Keratinocyte (primary cell): ENCODE measurements at regions not wholly inside any gene's neighbourhood (a gene's known extent, or its start where the extent isn't known, plus 50 kb on each side); places are given as distances from the start of the nearest gene placed in this dataset.

Experiments used
- DNase-seq: peaks from one replicate; pipeline ENCODE4 v3.0.0-alpha.2; 2011; ENCODE audit warnings: low read depth, missing footprints, low spot score
- FAIRE-seq: peaks from 2 replicates; lab custom pipeline; 2011; peaks lifted over from hg19 to GRCh38; lab: Jason Lieb, UNC
- H2AFZ ChIP-seq: 2 replicates; pipeline ENCODE4 v1.6.0; 2012; ENCODE audit warnings: low read length, control low read depth, inconsistent platforms; ENCODE audit not compliant: control insufficient read depth
- H3K27ac ChIP-seq: 2 replicates; pipeline ENCODE4 v1.5.1; 2011; ENCODE audit warnings: low read length; ENCODE audit not compliant: control insufficient read depth, insufficient read depth
- H3K27me3 ChIP-seq: 3 replicates; pipeline ENCODE4 v1.6.0; 2011; ENCODE audit warnings: low read length; ENCODE audit not compliant: control insufficient read depth, insufficient read depth; ENCODE audit errors: extremely low read depth
- H3K36me3 ChIP-seq, 2 experiments: 2 replicates in 1 of 2; 3 replicates in 1 of 2; pipeline ENCODE4 v1.5.1; 2011; ENCODE audit warnings: low read length in 2 of 2, mild to moderate bottlenecking in 1 of 2; ENCODE audit not compliant: control insufficient read depth in 2 of 2, insufficient read depth in 2 of 2; ENCODE audit errors: extremely low read depth in 1 of 2
- H3K4me1 ChIP-seq: 3 replicates; pipeline ENCODE4 v1.5.1; 2011; ENCODE audit warnings: low read length; ENCODE audit not compliant: control insufficient read depth, insufficient read depth; ENCODE audit errors: extremely low read depth
- H3K4me2 ChIP-seq: 3 replicates; pipeline ENCODE4 v1.6.0; 2011; ENCODE audit warnings: low read depth, low read length; ENCODE audit not compliant: control insufficient read depth, insufficient read depth; ENCODE audit errors: extremely low read depth
- H3K4me3 ChIP-seq, 3 experiments: fragments of 200-600 bp in 1 of 3; sonication (generic) in 1 of 3; 2 replicates in 2 of 3; 3 replicates in 1 of 3; pipeline ENCODE4 v1.5.1; 2011 to 2016; ENCODE audit warnings: low read length in 3 of 3, mild to moderate bottlenecking in 3 of 3, control low read depth in 2 of 3, inconsistent platforms in 1 of 3, low read depth in 1 of 3, mixed read lengths in 1 of 3, mixed run types in 1 of 3, moderate library complexity in 1 of 3; ENCODE audit not compliant: control insufficient read depth in 2 of 3, insufficient read depth in 2 of 3; ENCODE audit errors: extremely low read depth in 1 of 3
- H3K79me2 ChIP-seq: 2 replicates; pipeline ENCODE4 v1.6.0; 2012; ENCODE audit warnings: low read length; ENCODE audit not compliant: control insufficient read depth, insufficient read depth
- H3K9ac ChIP-seq: 3 replicates; pipeline ENCODE4 v1.6.0; 2011; ENCODE audit warnings: low read length; ENCODE audit not compliant: control insufficient read depth, insufficient read depth; ENCODE audit errors: extremely low read depth
- H3K9me1 ChIP-seq: 3 replicates; pipeline ENCODE4 v1.6.0; 2011; ENCODE audit warnings: low read length; ENCODE audit not compliant: control insufficient read depth, insufficient read depth; ENCODE audit errors: extremely low read depth
- H3K9me3 ChIP-seq: 2 replicates; pipeline ENCODE4 v1.5.1; 2012; ENCODE audit warnings: low read depth, low read length; ENCODE audit not compliant: control insufficient read depth
- H4K20me1 ChIP-seq: 3 replicates; pipeline ENCODE4 v1.6.0; 2011; ENCODE audit warnings: low read length; ENCODE audit not compliant: control insufficient read depth, insufficient read depth; ENCODE audit errors: extremely low read depth
- CTCF ChIP-seq, 3 experiments: IDR thresholded peaks in 1 of 3; conservative IDR thresholded peaks in 1 of 3; optimal IDR thresholded peaks in 1 of 3; 2 replicates in 2 of 3; 3 replicates in 1 of 3; pipeline versions ENCODE3 to v1.5.1; 2011; ENCODE audit warnings: low read length in 3 of 3, mild to moderate bottlenecking in 3 of 3, moderate library complexity in 2 of 3, control low read depth in 1 of 3, inconsistent platforms in 1 of 3; ENCODE audit not compliant: insufficient read depth in 2 of 3; ENCODE audit errors: extremely low read depth in 1 of 3
- EZH2 ChIP-seq: IDR thresholded peaks from one replicate; pipeline ENCODE4 v1.6.1; 2012; ENCODE audit warnings: inconsistent platforms, mild to moderate bottlenecking, low read length, moderate library complexity
- dilution Hi-C: fragments of 300-500 bp; cut with MboI; formaldehyde crosslinking; loops from one replicate; pipeline ENCODE4 v1.7.0; 2020; ENCODE audit warnings: low sequenced_read_pairs; ENCODE audit not compliant: extremely low pct_ligation_motif_present

GRCh38 chr11:21968702-21969101 lies 224.2 kb upstream of the ANO5 start:
- H3K79me2 ChIP-seq = no peaks in the 10 kb centered on the region
- H3K9me1 ChIP-seq = no peaks in the 10 kb centered on the region
- no peaks in the 10 kb centered on the region for H3K36me3 ChIP-seq
- TF ChIP-seq EZH2 = no peak
- TF ChIP-seq CTCF (optimal IDR thresholded peaks at IDR 0.05 in 1 of 3, IDR thresholded peaks at IDR 0.05 in 1 of 3, conservative IDR thresholded peaks at IDR 0.05 in 1 of 3; ENCODE audit: extremely low read depth in 1 of 3, insufficient read depth in 2 of 3, low read length in 3 of 3) = no peak
- H3K4me2 ChIP-seq = no peak overlapping the region
- H2AFZ ChIP-seq = no peak overlapping the region
- DNase-seq (no peak), FAIRE-seq (no peak)
- no peaks in the 10 kb centered on the region for H3K4me1 ChIP-seq
- H3K9me3 ChIP-seq = no peaks in the 10 kb centered on the region
- no peaks in the 10 kb centered on the region for H4K20me1 ChIP-seq
- no peak overlapping the region for H3K9ac ChIP-seq
- dilution Hi-C loops = no loop called here
- no peak overlapping the region for H3K4me3 ChIP-seq
- no peaks in the 10 kb centered on the region for H3K27me3 ChIP-seq
- no peak overlapping the region for H3K27ac ChIP-seq

- Histone ChIP-seq H3K27ac (no peak overlapping the region), H2AFZ (no peak overlapping the region), H3K9ac (no peak overlapping the region), H3K27me3 (no peaks in the 10 kb centered on the region), H3K4me1 (no peaks in the 10 kb centered on the region), H3K9me3 (no peaks in the 10 kb centered on the region), H3K4me2 (no peak overlapping the region), H3K9me1 (no peaks in the 10 kb centered on the region), H3K79me2 (no peaks in the 10 kb centered on the region), H3K4me3 (no peak overlapping the region), H4K20me1 (no peaks in the 10 kb centered on the region), H3K36me3 (no peaks in the 10 kb centered on the region)
- no peak for FAIRE-seq
- no peak for DNase-seq
- dilution Hi-C loops = no loop called here
- TF ChIP-seq EZH2 (no peak), CTCF (optimal IDR thresholded peaks at IDR 0.05 in 1 of 3, IDR thresholded peaks at IDR 0.05 in 1 of 3, conservative IDR thresholded peaks at IDR 0.05 in 1 of 3; ENCODE audit: extremely low read depth in 1 of 3, insufficient read depth in 2 of 3, low read length in 3 of 3) (no peak)
Measured at GRCh38 chr11:21969841-21970240, 223.0 kb upstream of the ANO5 start.
